ENCODE measurements at regions not wholly inside any gene's neighbourhood (a gene's known extent, or its start where the extent isn't known, plus 50 kb on each side); places are given as distances from the start of the nearest gene placed in this dataset.

- ATAC-seq (ENCODE audit: insufficient read depth, low FRiP score): no peak
- no peak overlapping the region for H3K9ac ChIP-seq (ENCODE audit: insufficient read depth in 1 of 2, low read length in 2 of 2)
- H3K9me3 ChIP-seq (ENCODE audit: control insufficient read depth in 4 of 4, insufficient read depth in 3 of 4, low read length in 3 of 4): no peaks in the 10 kb centered on the region
- WGBS, 2 donors: 81 to 89% methylated on average over 3 of the region's 3 CpGs
- no peak overlapping the region for H3K27ac ChIP-seq (ENCODE audit: low read depth in 1 of 2, low read length in 1 of 2)
- H3K27me3 ChIP-seq (ENCODE audit: control insufficient read depth in 3 of 3, insufficient read depth in 3 of 3, low read length in 2 of 3): no peaks in the 10 kb centered on the region
- TF ChIP-seq, protein P1, sequence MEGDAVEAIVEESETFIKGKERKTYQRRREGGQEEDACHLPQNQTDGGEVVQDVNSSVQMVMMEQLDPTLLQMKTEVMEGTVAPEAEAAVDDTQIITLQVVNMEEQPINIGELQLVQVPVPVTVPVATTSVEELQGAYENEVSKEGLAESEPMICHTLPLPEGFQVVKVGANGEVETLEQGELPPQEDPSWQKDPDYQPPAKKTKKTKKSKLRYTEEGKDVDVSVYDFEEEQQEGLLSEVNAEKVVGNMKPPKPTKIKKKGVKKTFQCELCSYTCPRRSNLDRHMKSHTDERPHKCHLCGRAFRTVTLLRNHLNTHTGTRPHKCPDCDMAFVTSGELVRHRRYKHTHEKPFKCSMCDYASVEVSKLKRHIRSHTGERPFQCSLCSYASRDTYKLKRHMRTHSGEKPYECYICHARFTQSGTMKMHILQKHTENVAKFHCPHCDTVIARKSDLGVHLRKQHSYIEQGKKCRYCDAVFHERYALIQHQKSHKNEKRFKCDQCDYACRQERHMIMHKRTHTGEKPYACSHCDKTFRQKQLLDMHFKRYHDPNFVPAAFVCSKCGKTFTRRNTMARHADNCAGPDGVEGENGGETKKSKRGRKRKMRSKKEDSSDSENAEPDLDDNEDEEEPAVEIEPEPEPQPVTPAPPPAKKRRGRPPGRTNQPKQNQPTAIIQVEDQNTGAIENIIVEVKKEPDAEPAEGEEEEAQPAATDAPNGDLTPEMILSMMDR (IDR thresholded peaks at IDR 0.05; ENCODE audit: control extremely low read depth, extremely low read depth): no peak
- no peak for DNase-seq
- no peaks in the 10 kb centered on the region for H3K4me1 ChIP-seq (ENCODE audit: control insufficient read depth in 5 of 5, insufficient read depth in 5 of 5, low read length in 5 of 5)
- H3K36me3 ChIP-seq (ENCODE audit: control insufficient read depth in 4 of 4, insufficient read depth in 4 of 4, low read length in 4 of 4): no peaks in the 10 kb centered on the region
- no peak overlapping the region for H3K4me3 ChIP-seq
Observed at GRCh38 chr6:51139950-51140385, 321.3 kb downstream of the TFAP2B start.

- Histone ChIP-seq H3K9me3 (ENCODE audit: control insufficient read depth in 4 of 4, insufficient read depth in 3 of 4, low read length in 3 of 4) (no peaks in the 10 kb centered on the region), H3K36me3 (ENCODE audit: control insufficient read depth in 4 of 4, insufficient read depth in 4 of 4, low read length in 4 of 4) (no peaks in the 10 kb centered on the region), H3K27ac (ENCODE audit: low read depth in 1 of 2, low read length in 1 of 2) (no peak overlapping the region), H3K4me1 (ENCODE audit: control insufficient read depth in 5 of 5, insufficient read depth in 5 of 5, low read length in 5 of 5) (no peaks in the 10 kb centered on the region), H3K27me3 (ENCODE audit: control insufficient read depth in 3 of 3, insufficient read depth in 3 of 3, low read length in 2 of 3) (no peaks in the 10 kb centered on the region), H3K9ac (ENCODE audit: insufficient read depth in 1 of 2, low read length in 2 of 2) (no peak overlapping the region), H3K4me3 (no peak overlapping the region)
- 81 to 85% methylated on average over 2 of the region's 2 CpGs for WGBS, 2 donors
- DNase-seq (no peak), ATAC-seq (ENCODE audit: insufficient read depth, low FRiP score) (no peak)
- TF ChIP-seq, protein P1 (IDR thresholded peaks at IDR 0.05; ENCODE audit: control extremely low read depth, extremely low read depth): no peak
Observed at GRCh38 chr6:51141080-51141479, 322.4 kb downstream of the TFAP2B start.

DNA sequence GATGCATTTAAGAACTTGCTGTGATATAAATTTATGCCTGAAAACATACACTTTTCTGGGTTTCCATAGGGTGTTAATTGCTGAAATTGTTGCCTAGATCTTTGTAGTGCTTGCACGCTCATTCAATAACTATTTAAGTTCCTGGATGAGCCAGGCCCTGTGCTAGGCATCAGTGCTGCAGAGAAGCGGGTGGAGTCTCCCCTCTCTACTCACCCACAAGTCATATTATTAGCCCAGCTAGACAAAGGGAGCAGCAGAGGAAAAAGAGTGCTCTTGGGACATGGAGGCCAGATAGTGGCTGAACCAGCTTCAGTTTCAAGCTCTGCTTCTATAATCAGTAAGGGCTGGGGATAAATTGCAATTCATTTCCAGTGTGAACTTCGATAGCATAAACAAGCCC, 329.1 kb downstream of the TFAP2B start:
- Histone ChIP-seq H3K27me3 (ENCODE audit: control insufficient read depth in 3 of 3, insufficient read depth in 3 of 3, low read length in 2 of 3) (no peaks in the 10 kb centered on the region), H3K36me3 (ENCODE audit: control insufficient read depth in 4 of 4, insufficient read depth in 4 of 4, low read length in 4 of 4) (no peaks in the 10 kb centered on the region), H3K4me1 (ENCODE audit: control insufficient read depth in 5 of 5, insufficient read depth in 5 of 5, low read length in 5 of 5) (no peaks in the 10 kb centered on the region), H3K27ac (ENCODE audit: low read depth in 1 of 2, low read length in 1 of 2) (no peak overlapping the region), H3K4me3 (no peak overlapping the region), H3K9ac (ENCODE audit: insufficient read depth in 1 of 2, low read length in 2 of 2) (no peak overlapping the region), H3K9me3 (ENCODE audit: control insufficient read depth in 4 of 4, insufficient read depth in 3 of 4, low read length in 3 of 4) (no peaks in the 10 kb centered on the region)
- DNase-seq (no peak), ATAC-seq (ENCODE audit: insufficient read depth, low FRiP score) (no peak)
- TF ChIP-seq, protein P1 (IDR thresholded peaks at IDR 0.05; ENCODE audit: control extremely low read depth, extremely low read depth): no peak
- WGBS, 2 donors: 84 to 86% methylated on average over 3 of the region's 3 CpGs

DNA sequence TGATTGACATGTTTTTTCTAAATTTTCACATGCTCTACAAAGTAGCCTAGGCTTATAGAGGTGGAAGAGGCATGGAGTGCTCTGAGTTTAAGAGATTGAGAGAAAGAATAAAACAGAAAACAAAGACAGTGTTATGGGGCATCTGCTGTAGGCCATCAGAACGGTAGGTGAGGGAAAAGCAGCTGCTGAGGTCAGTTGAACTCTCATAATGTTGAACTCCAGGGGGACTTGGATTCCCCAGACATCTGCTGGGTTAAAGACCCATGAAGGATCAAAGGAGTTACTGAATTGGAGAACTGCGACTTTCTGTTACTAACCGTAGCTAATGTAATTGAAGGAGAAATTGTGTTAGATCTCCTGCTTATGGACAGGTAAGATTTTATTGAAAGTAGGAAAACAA, 333.9 kb downstream of the TFAP2B start:
- Histone ChIP-seq H3K27me3 (ENCODE audit: control insufficient read depth in 3 of 3, insufficient read depth in 3 of 3, low read length in 2 of 3) (no peaks in the 10 kb centered on the region), H3K36me3 (ENCODE audit: control insufficient read depth in 4 of 4, insufficient read depth in 4 of 4, low read length in 4 of 4) (no peaks in the 10 kb centered on the region), H3K27ac (ENCODE audit: low read depth in 1 of 2, low read length in 1 of 2) (no peak overlapping the region), H3K4me1 (ENCODE audit: control insufficient read depth in 5 of 5, insufficient read depth in 5 of 5, low read length in 5 of 5) (no peaks in the 10 kb centered on the region), H3K4me3 (no peak overlapping the region), H3K9me3 (ENCODE audit: control insufficient read depth in 4 of 4, insufficient read depth in 3 of 4, low read length in 3 of 4) (no peaks in the 10 kb centered on the region), H3K9ac (ENCODE audit: insufficient read depth in 1 of 2, low read length in 2 of 2) (no peak overlapping the region)
- no peak for DNase-seq
- no peak for ATAC-seq (ENCODE audit: insufficient read depth, low FRiP score)
- TF ChIP-seq, protein P1 (IDR thresholded peaks at IDR 0.05; ENCODE audit: control extremely low read depth, extremely low read depth): no peak
- WGBS, 2 donors: 54 to 74% methylated on average over 3 of the region's 3 CpGs
